ENCODE measurements at regions not wholly inside any gene's neighbourhood (a gene's known extent, or its start where the extent isn't known, plus 50 kb on each side); places are given as distances from the start of the nearest gene placed in this dataset.
A peak's percentile ranks its signal among the peaks of the same experiment; 100 is the strongest.

- TF ChIP-seq CTCF (conservative IDR thresholded peaks at IDR 0.05; ENCODE audit: low read length) (peak; percentile 83), EZH2phosphoT487 (IDR thresholded peaks at IDR 0.05; ENCODE audit: borderline replicate concordance) (no peak)
Measured at GRCh38 chr2:42974721-42975717, 182.6 kb upstream of the HAAO start.

Measured in Loucy (cell line).